Adrenal gland (tissue), 9 donors: ENCODE measurements at regions not wholly inside any gene's neighbourhood (a gene's known extent, or its start where the extent isn't known, plus 50 kb on each side); places are given as distances from the start of the nearest gene placed in this dataset.

Experiments
- DNase-seq, 7 donors: peaks; one replicate each; pipeline ENCODE4 v3.0.0-alpha.2; 2019 to 2020
- H3K27ac ChIP-seq, 5 donors: fragments of 200-600 bp; sonication (generic) in 4 of 5; 1 replicate in 3 of 5; 2 replicates in 2 of 5; pipeline versions ENCODE4 v1.5.1 to v1.8.0; 2016 to 2020; ENCODE audit warnings: mild to moderate bottlenecking in 1 of 5
- H3K27me3 ChIP-seq: fragments of 200-600 bp; 2 replicates; pipeline ENCODE4 v1.8.0; 2021
- H3K36me3 ChIP-seq, 2 donors: fragments of 200-600 bp; replicated peaks in 1 of 2; 1 replicate in 1 of 2; 2 replicates in 1 of 2; pipeline versions ENCODE4 v1.5.1 to v1.8.0; 2018 to 2022
- H3K4me1 ChIP-seq, 2 donors: fragments of 200-600 bp; replicated peaks in 1 of 2; 1 replicate in 1 of 2; 2 replicates in 1 of 2; pipeline versions ENCODE4 v1.5.1 to v1.8.0; 2018 to 2021
- H3K4me3 ChIP-seq, 4 donors: fragments of 200-600 bp; sonication (generic) in 3 of 4; one replicate each; pipeline ENCODE4 v1.5.1; 2016 to 2018
- H3K9me3 ChIP-seq, 3 donors: fragments of 200-600 bp; sonication (generic) in 1 of 3; replicated peaks in 1 of 3; 1 replicate in 2 of 3; 2 replicates in 1 of 3; pipeline versions ENCODE4 v1.5.1 to v1.8.0; 2016 to 2021
- CTCF ChIP-seq, 6 experiments: fragments of 450-650 bp in 4 of 6; fragments of 200-600 bp in 2 of 6; sonication (generic) in 1 of 6; IDR thresholded peaks; 1 replicate in 5 of 6; 2 replicates in 1 of 6; pipeline versions ENCODE4 v1.5.1 to v1.8.0; 2016 to 2021; ENCODE audit warnings: antibody characterized with exemption in 6 of 6, mild to moderate bottlenecking in 2 of 6, moderate library complexity in 1 of 6
- POLR2A ChIP-seq, 2 donors: fragments of 450-650 bp; IDR thresholded peaks; one replicate each; pipeline ENCODE4 v1.6.1; 2017; ENCODE audit warnings: antibody characterized with exemption in 2 of 2, mild to moderate bottlenecking in 2 of 2, moderate library complexity in 1 of 2
- WGBS, 4 donors: extraction: QIAGEN DNeasy Blood & Tissue Kit in 2 of 4; methylation state at CpG; one replicate each; pipeline versions ENCODE4 v1.1.5 to v1.1.7; 2013 to 2017; 5-methylcytosine and 5-hydroxymethylcytosine counted together
- intact Hi-C, 2 donors: fragments of 100-400 bp; cut with DNase I; formaldehyde crosslinking; loops; one replicate each; pipeline versions ENCODE4 v1.14.1 to v1.15.0; 2022 to 2023
- donor health status: healthy with polysubstance abuse.
- donor health status: Bipolar disorder and iron deficiency.
- donor health status: DM: yes; HTN: yes; CAD: no.
- donor health status: DM: no; HTN: no; CAD: no.
- donor health status: DM: no; HTN: no; CAD: no.

- no peaks in the 10 kb centered on the region for H3K36me3 ChIP-seq
- peak in 6 of 7 donors; percentile 19 to 60 (median 36) for DNase-seq
- H3K27me3 ChIP-seq: no peaks in the 10 kb centered on the region
- TF ChIP-seq POLR2A (IDR thresholded peaks at IDR 0.05) (no peak), CTCF (IDR thresholded peaks at IDR 0.05) (no peak)
- H3K27ac ChIP-seq: peak overlapping the region in 4 of 5 donors; percentile 32 to 69 (median 64)
- H3K4me3 ChIP-seq: no peak overlapping the region
- WGBS, 4 donors: 17 to 26% (median 23%) methylated on average over 3 of the region's 3 CpGs
- H3K9me3 ChIP-seq: no peaks in the 10 kb centered on the region
- intact Hi-C loops: no loop called here
- peaks cover 11 to 43% of the 10 kb centered on the region in 2 donors for H3K4me1 ChIP-seq
These were observed 630.0 kb upstream of the MIR17HG start for GRCh38 chr13:90717451-90717936.

GRCh38 chr13:90719461-90719860, 628.0 kb upstream of the MIR17HG start:
- intact Hi-C loops: no loop called here
- WGBS, 4 donors: 80 to 83% (median 82%) methylated on average over 3 of the region's 3 CpGs
- TF ChIP-seq POLR2A (IDR thresholded peaks at IDR 0.05) (no peak), CTCF (IDR thresholded peaks at IDR 0.05) (no peak)

GRCh38 chr13:90721937-90722336, 625.5 kb upstream of the MIR17HG start:
- no peak for TF ChIP-seq CTCF (IDR thresholded peaks at IDR 0.05)
- no peak for TF ChIP-seq POLR2A (IDR thresholded peaks at IDR 0.05)

More at GRCh38 chr13:90719461-90719860, 628.0 kb upstream of the MIR17HG start:
- H3K27me3 ChIP-seq: no peaks in the 10 kb centered on the region
- no peak overlapping the region for H3K27ac ChIP-seq
- H3K4me3 ChIP-seq: no peak overlapping the region
- DNase-seq: no peak
- peaks cover 22 to 48% of the 10 kb centered on the region in 2 donors for H3K4me1 ChIP-seq
- H3K9me3 ChIP-seq: no peaks in the 10 kb centered on the region
- H3K36me3 ChIP-seq: no peaks in the 10 kb centered on the region

GRCh38 chr13:90723381-90723780, 624.1 kb upstream of the MIR17HG start:
- H3K9me3 ChIP-seq: no peaks in the 10 kb centered on the region
- peaks cover 11 to 15% of the 10 kb centered on the region in 2 donors for H3K4me1 ChIP-seq
- no peaks in the 10 kb centered on the region for H3K36me3 ChIP-seq
- no peak overlapping the region for H3K27ac ChIP-seq
- no peaks in the 10 kb centered on the region for H3K27me3 ChIP-seq
- intact Hi-C loops: no loop called here
- no peak for DNase-seq
- TF ChIP-seq POLR2A (IDR thresholded peaks at IDR 0.05) (no peak), CTCF (IDR thresholded peaks at IDR 0.05) (no peak)
- WGBS, 4 donors: 55 to 79% (median 74%) methylated on average over 1 of the region's 1 CpG
- H3K4me3 ChIP-seq: no peak overlapping the region

More at GRCh38 chr13:90721937-90722336, 625.5 kb upstream of the MIR17HG start:
- peaks cover 18 to 28% of the 10 kb centered on the region in 2 donors for H3K4me1 ChIP-seq
- no peak overlapping the region for H3K27ac ChIP-seq
- 60 to 63% (median 61%) methylated on average over 3 of the region's 3 CpGs for WGBS, 4 donors
- H3K36me3 ChIP-seq: no peaks in the 10 kb centered on the region
- no peaks in the 10 kb centered on the region for H3K9me3 ChIP-seq
- no peak for DNase-seq
- H3K27me3 ChIP-seq: no peaks in the 10 kb centered on the region
- H3K4me3 ChIP-seq: no peak overlapping the region
- intact Hi-C loops: no loop called here
